ENCODE measurements at regions not wholly inside any gene's neighbourhood (a gene's known extent, or its start where the extent isn't known, plus 50 kb on each side); places are given as distances from the start of the nearest gene placed in this dataset.

DNA sequence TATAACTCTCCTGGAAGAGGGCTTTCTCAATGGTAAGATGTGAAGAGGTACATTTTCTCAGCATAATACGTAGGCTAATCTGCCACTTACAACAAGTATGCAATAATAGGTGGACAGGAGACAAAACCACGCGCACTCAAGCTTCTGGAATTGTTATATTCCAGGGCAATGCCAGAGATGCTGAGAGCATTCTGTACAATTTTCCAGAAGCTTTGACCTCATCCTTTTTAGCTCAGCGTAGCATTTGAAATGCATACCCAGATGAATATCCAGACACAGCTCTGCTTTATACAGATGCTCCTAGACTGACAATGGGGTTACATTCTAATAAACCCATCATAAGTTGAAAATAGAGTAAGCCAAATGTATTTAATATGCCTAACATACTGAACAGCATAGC is 1492.4 kb upstream of the FLRT2 start:
- Mint-ChIP-seq H3K27me3 (no peaks in the 10 kb centered on the region), H3K4me1 (ENCODE audit: low read depth) (peaks cover 9% of the 10 kb centered on the region), H3K36me3 (ENCODE audit: low read depth) (no peaks in the 10 kb centered on the region), H3K9me3 (peaks cover 10% of the 10 kb centered on the region), H3K27ac (no peak overlapping the region), H3K4me3 (no peak overlapping the region)

DNA sequence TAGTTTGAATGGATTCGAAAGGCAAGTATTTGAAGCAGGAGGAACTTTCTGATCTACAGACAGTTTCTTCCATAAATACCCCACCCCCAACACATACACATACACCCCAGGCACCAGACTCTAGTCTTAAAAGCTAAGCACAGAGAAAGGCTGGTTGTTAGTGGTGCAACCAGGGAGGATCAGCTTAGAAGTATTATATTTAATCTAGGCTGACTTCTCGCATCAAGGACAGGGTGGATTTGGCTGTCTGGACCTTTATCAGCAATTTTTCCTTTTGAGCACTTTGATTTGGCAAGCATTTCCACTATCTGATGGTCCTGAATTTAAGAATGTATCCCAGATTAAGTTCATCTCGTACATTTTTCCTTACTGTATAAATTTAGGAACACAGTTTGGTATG is 1489.8 kb upstream of the FLRT2 start:
- Mint-ChIP-seq H3K4me1 (ENCODE audit: low read depth) (peaks cover 9% of the 10 kb centered on the region), H3K27me3 (no peaks in the 10 kb centered on the region), H3K9me3 (peaks cover 15% of the 10 kb centered on the region), H3K4me3 (no peak overlapping the region), H3K27ac (no peak overlapping the region), H3K36me3 (ENCODE audit: low read depth) (no peaks in the 10 kb centered on the region)

DNA sequence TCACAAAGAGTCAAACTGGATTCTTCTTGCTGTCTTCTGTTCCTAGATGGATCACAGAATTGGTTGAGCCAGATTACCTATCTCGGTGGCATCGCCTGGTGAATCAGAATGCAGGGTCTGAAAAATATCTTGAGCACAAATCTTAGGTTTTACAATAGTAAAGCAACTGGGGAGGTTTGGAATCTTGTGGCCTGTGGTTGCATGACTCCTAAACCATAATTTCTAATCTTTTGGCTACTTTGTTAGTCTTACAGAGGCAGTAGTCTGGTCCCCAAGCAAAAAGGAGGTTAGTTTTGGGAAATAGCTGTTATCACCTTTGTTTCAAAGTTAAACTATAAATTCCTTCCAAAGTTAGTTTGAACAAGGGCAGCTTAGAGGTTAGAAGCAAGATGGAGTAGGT is 1488.5 kb upstream of the FLRT2 start:
- H3K4me3 Mint-ChIP-seq: no peak overlapping the region
- H3K27me3 Mint-ChIP-seq: no peaks in the 10 kb centered on the region
- no peak overlapping the region for H3K27ac Mint-ChIP-seq
- H3K4me1 Mint-ChIP-seq (ENCODE audit: low read depth): peaks cover 9% of the 10 kb centered on the region
- no peaks in the 10 kb centered on the region for H3K36me3 Mint-ChIP-seq (ENCODE audit: low read depth)
- peaks cover 15% of the 10 kb centered on the region for H3K9me3 Mint-ChIP-seq

DNA sequence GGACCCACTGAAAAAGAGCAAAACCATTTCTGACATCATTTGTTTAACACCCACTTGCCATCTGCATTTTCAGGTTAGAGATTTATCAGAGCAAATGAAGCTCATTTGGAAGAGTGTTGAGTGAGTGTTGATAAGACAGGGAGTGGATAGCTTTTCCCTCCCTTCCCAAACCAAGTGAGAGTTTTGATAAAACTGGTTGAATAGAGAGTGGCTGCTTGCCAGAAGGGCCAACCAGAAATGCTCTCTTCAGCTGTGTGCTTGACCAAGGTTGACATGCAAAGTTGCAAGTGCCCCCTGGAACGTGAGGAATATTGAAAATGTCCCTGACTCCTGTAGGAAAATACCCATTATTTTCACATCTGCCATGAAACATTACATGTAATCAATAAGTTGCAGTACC is 1487.0 kb upstream of the FLRT2 start:
- Mint-ChIP-seq H3K27ac (no peak overlapping the region), H3K36me3 (ENCODE audit: low read depth) (no peaks in the 10 kb centered on the region), H3K9me3 (peaks cover 12% of the 10 kb centered on the region)

DNA sequence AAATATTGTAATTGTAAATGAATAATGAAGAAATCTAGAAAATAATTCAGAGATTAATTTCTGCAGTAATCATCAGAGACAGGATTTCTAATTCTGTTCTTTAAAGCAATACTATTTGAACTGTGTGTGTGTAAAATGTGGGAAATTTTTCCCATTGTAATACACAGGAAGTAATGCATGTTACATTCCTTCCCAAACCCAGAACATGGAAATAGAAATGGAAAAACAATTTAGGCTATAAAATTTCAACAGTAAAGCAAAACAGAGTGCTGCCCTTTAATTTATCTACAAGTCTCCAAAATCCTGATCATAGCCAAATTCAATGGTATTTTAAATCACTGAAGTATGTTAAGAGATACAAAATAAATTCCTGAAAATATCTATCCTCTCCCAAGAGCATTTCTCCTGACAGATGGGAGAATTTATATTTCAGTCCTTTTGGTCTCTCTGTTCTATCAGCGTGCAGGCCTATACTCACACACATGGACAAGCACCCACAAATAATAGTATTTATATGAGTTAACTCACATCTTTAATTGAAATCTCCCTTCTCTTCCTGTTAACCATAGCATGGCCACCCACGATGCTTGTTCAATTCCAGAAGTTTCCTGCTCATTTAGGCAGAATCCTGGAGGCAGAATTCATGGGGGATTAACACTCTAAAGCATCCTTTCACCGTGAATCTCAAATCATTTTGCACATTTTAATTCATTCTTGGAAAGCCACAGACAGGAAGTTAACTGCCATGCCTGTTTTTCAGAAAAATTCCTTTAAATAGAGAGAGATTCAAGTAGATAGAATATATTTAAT is 1465.4 kb upstream of the FLRT2 start:
- no peaks in the 10 kb centered on the region for H3K4me1 Mint-ChIP-seq (ENCODE audit: low read depth)
- H3K9me3 Mint-ChIP-seq: peaks cover 5% of the 10 kb centered on the region
- H3K36me3 Mint-ChIP-seq (ENCODE audit: low read depth): no peaks in the 10 kb centered on the region
- H3K27ac Mint-ChIP-seq: no peak overlapping the region
- H3K27me3 Mint-ChIP-seq: no peaks in the 10 kb centered on the region
- H3K4me3 Mint-ChIP-seq: no peak overlapping the region

More for the DNA sequence above, 1487.0 kb upstream of the FLRT2 start:
- Mint-ChIP-seq H3K4me1 (ENCODE audit: low read depth) (no peaks in the 10 kb centered on the region), H3K27me3 (no peaks in the 10 kb centered on the region), H3K4me3 (no peak overlapping the region)

DNA sequence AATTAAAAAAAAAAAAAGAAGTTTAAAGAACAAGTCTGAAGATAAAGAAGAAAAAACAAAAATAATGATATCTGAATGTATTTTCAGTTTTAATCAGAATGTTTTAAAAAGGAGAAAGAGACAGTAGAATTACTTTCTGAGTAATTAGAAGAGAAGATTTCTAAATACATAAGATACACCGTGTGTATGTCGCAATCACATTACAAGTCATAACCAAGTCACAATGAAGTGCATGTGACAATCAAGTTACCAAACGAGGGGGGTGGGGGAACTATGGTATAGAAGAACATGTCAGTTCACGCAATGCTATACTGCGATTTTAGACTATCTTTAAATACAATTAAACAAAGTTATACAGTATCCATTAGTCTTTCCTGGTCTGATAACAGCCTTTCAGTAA is 1464.1 kb upstream of the FLRT2 start:
- Mint-ChIP-seq H3K27me3 (no peaks in the 10 kb centered on the region), H3K4me3 (no peak overlapping the region)

DNA sequence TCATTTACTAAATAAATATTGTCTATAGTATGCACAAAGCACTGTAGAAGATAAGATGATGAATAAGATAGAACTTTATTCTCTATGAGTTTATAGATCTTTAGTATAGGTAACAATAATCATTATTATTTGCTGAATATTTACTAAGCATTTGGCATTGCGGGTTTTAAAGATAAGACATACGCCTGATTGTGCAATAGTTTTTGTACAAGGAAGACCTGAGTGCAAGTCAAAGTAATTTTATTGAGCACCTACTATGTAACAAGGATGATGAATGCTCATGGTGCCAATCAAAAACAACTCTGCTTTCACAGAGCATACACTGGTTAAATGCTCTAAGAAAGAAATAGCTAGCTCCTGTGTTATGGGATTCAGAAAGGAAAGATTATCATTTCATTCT is 1461.7 kb upstream of the FLRT2 start:
- Mint-ChIP-seq H3K4me1 (ENCODE audit: low read depth) (no peaks in the 10 kb centered on the region), H3K36me3 (ENCODE audit: low read depth) (no peaks in the 10 kb centered on the region), H3K27ac (no peak overlapping the region), H3K4me3 (no peak overlapping the region), H3K27me3 (no peaks in the 10 kb centered on the region), H3K9me3 (peaks cover 8% of the 10 kb centered on the region)

More for the DNA sequence above, 1464.1 kb upstream of the FLRT2 start:
- Mint-ChIP-seq H3K27ac (no peak overlapping the region), H3K9me3 (peaks cover 5% of the 10 kb centered on the region), H3K4me1 (ENCODE audit: low read depth) (no peaks in the 10 kb centered on the region), H3K36me3 (ENCODE audit: low read depth) (no peaks in the 10 kb centered on the region)

DNA sequence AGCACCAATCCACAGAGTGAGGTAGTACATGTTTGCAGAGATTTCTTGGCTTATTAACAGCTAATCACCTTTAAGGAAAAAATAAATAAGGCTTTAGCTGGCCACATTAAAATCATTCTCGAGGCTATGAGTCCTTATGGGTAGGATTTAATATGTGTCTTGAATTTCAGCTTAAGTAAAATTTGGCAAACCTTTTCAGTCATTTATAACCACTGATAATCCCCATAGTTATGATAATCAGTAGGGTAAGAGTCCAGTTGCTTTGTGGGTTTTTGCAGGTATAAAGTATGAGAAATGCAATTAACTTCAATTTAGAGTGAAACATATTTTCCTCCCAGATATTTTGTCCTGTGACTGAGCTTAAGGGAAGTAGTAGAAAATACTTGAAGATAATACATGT is 1458.9 kb upstream of the FLRT2 start:
- Mint-ChIP-seq H3K27me3 (no peaks in the 10 kb centered on the region), H3K4me1 (ENCODE audit: low read depth) (no peaks in the 10 kb centered on the region), H3K9me3 (peaks cover 8% of the 10 kb centered on the region), H3K36me3 (ENCODE audit: low read depth) (no peaks in the 10 kb centered on the region), H3K27ac (no peak overlapping the region), H3K4me3 (no peak overlapping the region)

DNA sequence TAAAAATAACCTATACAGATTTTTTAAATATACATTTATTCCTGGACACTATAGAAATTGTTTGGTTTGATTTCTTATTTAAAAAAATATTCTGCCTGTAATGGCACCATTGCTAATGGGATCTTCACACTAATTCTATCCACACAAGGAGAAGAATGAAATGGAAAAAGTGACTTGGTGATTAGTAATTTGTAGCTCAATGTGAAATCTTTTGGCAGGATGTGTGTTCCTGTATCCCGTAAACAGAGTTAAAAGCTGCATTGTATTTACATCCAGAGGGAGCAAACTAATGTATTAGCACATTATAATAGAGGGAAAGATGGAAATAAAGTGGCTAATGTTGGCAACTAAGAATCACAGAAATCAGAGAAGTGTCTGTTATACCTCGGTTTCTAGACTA is 1455.3 kb upstream of the FLRT2 start:
- no peak overlapping the region for H3K4me3 Mint-ChIP-seq
- H3K9me3 Mint-ChIP-seq: peaks cover 4% of the 10 kb centered on the region
- H3K36me3 Mint-ChIP-seq (ENCODE audit: low read depth): no peaks in the 10 kb centered on the region
- H3K27me3 Mint-ChIP-seq: no peaks in the 10 kb centered on the region
- no peaks in the 10 kb centered on the region for H3K4me1 Mint-ChIP-seq (ENCODE audit: low read depth)
- no peak overlapping the region for H3K27ac Mint-ChIP-seq

DNA sequence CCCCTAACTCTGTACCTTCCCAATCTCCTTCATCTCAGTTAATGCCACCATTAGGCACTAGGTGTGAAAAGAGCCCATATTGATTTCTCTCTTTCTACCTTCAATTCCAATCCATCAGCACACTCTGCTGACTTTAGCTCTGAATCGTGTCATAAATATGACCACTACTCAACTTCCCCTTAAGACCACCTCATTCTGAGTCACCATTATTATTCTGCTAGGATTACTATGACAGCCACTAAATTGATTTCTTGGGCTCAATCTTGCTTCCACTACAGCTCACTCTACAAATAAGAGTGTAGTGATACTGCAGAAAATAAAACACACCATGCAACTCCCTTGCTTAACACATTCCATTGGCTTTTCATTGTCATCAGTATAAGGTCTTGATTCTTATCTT is 1449.0 kb upstream of the FLRT2 start:
- Mint-ChIP-seq H3K9me3 (peaks cover 18% of the 10 kb centered on the region), H3K4me1 (ENCODE audit: low read depth) (no peaks in the 10 kb centered on the region), H3K27me3 (no peaks in the 10 kb centered on the region), H3K27ac (no peak overlapping the region), H3K36me3 (ENCODE audit: low read depth) (no peaks in the 10 kb centered on the region), H3K4me3 (no peak overlapping the region)

DNA sequence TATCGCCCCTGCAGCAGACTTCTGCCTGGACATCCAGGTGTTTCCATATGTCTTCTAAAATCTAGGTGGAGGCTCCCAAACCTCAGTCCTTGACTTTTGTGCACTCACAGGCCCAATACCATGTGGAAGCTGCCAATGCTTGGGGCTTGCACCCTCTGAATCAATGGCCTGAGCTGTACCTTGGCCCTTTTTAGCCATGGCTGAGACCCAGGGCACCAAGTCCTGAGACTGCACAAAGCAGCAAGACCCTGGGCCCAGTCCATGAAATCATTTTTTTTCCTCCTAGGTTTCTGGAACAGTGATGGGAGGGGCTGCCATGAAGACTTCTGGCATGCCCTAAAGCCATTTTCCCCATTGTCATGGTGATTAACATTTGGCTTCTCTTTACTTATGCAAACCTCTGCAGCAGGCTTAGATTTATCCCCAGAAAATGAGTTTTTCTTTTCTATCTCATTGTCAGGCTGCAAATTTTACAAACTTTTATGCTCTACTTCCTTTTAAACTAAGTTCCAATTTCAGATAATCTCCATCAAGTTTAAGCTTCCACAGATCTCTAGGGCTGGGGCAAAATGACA is 1445.8 kb upstream of the FLRT2 start:
- H3K9me3 Mint-ChIP-seq: peaks cover 22% of the 10 kb centered on the region
- no peak overlapping the region for H3K27ac Mint-ChIP-seq
- H3K4me1 Mint-ChIP-seq (ENCODE audit: low read depth): no peaks in the 10 kb centered on the region

DNA sequence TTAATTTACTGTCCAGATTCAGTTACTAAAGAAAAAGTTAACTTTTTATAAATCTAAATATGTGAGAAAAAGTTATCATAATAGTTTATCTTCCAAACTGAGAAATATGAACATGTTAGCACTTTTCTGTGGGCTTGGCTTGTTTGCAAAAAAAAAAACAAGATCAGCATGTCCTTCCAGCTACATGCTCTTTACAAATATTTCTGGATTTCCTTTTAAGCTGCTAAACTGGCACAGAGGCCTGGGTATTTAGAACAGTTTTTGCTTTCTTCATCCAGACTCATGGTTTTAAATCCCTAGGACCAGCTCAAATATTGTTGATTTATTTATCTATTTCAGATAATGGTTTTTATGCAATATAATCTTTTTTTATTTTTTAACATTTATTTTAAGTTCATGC is 1444.5 kb upstream of the FLRT2 start:
- no peaks in the 10 kb centered on the region for H3K4me1 Mint-ChIP-seq (ENCODE audit: low read depth)
- no peak overlapping the region for H3K4me3 Mint-ChIP-seq
- no peaks in the 10 kb centered on the region for H3K27me3 Mint-ChIP-seq
- peaks cover 16% of the 10 kb centered on the region for H3K9me3 Mint-ChIP-seq
- no peak overlapping the region for H3K27ac Mint-ChIP-seq
- no peaks in the 10 kb centered on the region for H3K36me3 Mint-ChIP-seq (ENCODE audit: low read depth)

More for the DNA sequence above, 1445.8 kb upstream of the FLRT2 start:
- Mint-ChIP-seq H3K27me3 (no peaks in the 10 kb centered on the region), H3K4me3 (no peak overlapping the region), H3K36me3 (ENCODE audit: low read depth) (no peaks in the 10 kb centered on the region)

DNA sequence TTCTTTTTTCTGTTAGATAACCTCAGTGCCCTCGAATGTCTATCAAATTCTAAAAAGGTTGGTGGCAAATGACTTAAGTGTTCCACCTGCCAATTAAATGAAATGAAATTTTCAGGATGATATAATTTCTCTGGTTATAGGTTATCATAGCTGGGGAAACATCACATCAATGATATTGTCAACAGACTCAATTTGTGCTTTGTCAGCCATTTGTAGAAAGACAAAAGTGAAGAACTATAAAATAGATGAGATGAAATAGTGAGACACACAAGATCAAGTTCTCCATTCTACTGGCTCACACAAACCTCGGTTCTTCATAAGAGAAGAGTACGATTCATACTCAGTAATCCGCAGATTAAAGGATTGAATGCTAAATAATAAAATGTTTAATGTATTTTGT is 1443.2 kb upstream of the FLRT2 start:
- H3K9me3 Mint-ChIP-seq: peaks cover 16% of the 10 kb centered on the region
- H3K4me3 Mint-ChIP-seq: no peak overlapping the region
- no peaks in the 10 kb centered on the region for H3K36me3 Mint-ChIP-seq (ENCODE audit: low read depth)
- H3K4me1 Mint-ChIP-seq (ENCODE audit: low read depth): no peaks in the 10 kb centered on the region
- H3K27ac Mint-ChIP-seq: no peak overlapping the region
- H3K27me3 Mint-ChIP-seq: no peaks in the 10 kb centered on the region

DNA sequence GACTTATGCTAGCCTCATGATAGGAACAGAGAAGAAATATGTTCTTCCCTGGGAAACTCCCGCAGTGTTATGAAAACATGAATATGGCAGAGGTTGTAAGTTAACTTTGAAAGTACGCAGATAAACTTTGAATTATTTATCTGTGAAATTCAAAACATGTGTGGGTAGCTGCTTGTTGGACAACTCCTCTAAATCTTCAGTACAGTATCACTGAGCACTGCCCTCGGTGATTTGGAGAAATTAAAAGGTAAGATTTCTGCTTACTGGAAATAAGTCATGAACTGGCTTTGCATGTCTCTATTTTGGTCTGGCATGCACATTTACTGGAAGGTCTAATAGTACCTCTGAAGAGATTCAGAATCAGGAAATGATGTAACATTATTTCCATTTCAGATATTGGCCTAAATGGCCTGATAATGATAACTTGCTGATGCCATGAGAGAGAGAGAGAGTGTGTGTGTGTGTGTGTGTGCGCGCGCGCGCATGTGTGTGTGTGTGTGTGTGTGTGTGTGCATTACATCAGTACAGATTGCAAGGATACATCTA is 1441.9 kb upstream of the FLRT2 start:
- Mint-ChIP-seq H3K27me3 (no peaks in the 10 kb centered on the region), H3K9me3 (peaks cover 11% of the 10 kb centered on the region), H3K36me3 (ENCODE audit: low read depth) (no peaks in the 10 kb centered on the region), H3K27ac (no peak overlapping the region), H3K4me3 (no peak overlapping the region), H3K4me1 (ENCODE audit: low read depth) (no peaks in the 10 kb centered on the region)

DNA sequence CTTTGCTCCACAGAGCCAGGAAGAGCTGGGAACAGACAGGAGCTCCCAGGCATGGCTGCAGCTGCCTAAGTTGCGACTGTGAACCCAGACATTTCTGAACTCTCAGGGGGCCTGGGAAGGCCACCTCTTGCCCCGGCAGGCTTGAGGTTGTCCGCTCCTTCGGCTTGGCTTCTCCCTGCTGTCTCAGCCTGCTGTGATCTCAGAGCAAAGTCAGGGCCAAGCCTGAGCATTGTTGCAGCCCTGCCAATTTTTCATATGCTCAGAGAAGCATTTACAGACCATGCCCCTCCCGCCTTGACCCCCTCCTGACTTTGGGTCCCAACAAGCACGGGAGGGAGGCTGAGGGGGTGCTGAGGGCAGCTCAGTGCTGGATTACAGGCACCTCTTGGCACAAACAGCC is 1439.1 kb upstream of the FLRT2 start:
- Mint-ChIP-seq H3K4me3 (no peak overlapping the region), H3K27me3 (no peaks in the 10 kb centered on the region), H3K27ac (no peak overlapping the region), H3K4me1 (ENCODE audit: low read depth) (no peaks in the 10 kb centered on the region), H3K9me3 (peaks cover 12% of the 10 kb centered on the region), H3K36me3 (ENCODE audit: low read depth) (no peaks in the 10 kb centered on the region)

All from stimulated activated naive CD8-positive, alpha-beta T cell treated with anti-CD3 and anti-CD28 coated beads, Interleukin-15, Interleukin-2, amounts not matched to agents 100 ng/mL and 50 ng/mL, for 24 hours (primary cell).